ENCODE measurements at regions not wholly inside any gene's neighbourhood (a gene's known extent, or its start where the extent isn't known, plus 50 kb on each side); places are given as distances from the start of the nearest gene placed in this dataset.

- no peak overlapping the region for H3K27ac ChIP-seq (replicated peaks)
Measured at GRCh38 chr12:64976131-64976530, 145.0 kb downstream of the WIF1 start.

DNA sequence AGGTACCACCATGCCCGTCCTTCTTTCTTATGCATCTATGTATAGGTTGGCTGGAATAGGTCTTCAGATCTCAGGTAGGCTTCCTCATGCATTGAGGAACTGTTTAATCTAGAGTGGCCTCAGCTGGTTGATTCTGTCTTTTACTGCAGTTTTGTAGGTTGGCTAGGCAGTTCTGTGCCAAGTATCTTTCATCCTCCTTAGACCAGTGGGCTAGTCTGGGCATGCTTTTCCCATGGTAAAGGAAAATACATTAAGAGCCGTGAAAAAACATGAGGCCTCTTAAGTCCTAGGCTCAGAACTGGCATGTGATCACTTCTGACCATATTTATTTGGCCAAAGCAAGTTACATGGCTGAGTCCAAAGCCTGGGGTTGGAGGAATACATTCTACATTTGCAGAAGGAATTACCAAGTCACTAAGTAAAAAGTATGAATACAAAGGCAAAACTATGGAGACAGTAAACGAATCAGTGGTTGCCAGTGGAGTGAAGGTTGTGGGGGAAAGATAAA, 137.3 kb downstream of the WIF1 start:
- Histone ChIP-seq H3K4me3 (replicated peaks; ENCODE audit: insufficient read depth, low read length) (no peak overlapping the region), H3K27ac (replicated peaks) (no peak overlapping the region), H3K27me3 (ENCODE audit: insufficient read depth, poor library complexity, severe bottlenecking) (no peaks in the 10 kb centered on the region)
- no peak for DNase-seq (ENCODE audit: low read depth in 1 of 2, low spot score in 1 of 2)
- TF ChIP-seq, protein P1, sequence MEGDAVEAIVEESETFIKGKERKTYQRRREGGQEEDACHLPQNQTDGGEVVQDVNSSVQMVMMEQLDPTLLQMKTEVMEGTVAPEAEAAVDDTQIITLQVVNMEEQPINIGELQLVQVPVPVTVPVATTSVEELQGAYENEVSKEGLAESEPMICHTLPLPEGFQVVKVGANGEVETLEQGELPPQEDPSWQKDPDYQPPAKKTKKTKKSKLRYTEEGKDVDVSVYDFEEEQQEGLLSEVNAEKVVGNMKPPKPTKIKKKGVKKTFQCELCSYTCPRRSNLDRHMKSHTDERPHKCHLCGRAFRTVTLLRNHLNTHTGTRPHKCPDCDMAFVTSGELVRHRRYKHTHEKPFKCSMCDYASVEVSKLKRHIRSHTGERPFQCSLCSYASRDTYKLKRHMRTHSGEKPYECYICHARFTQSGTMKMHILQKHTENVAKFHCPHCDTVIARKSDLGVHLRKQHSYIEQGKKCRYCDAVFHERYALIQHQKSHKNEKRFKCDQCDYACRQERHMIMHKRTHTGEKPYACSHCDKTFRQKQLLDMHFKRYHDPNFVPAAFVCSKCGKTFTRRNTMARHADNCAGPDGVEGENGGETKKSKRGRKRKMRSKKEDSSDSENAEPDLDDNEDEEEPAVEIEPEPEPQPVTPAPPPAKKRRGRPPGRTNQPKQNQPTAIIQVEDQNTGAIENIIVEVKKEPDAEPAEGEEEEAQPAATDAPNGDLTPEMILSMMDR (IDR thresholded peaks at IDR 0.05; ENCODE audit: insufficient read depth, low read length) = no peak
- TF ChIP-seq, protein P2, sequence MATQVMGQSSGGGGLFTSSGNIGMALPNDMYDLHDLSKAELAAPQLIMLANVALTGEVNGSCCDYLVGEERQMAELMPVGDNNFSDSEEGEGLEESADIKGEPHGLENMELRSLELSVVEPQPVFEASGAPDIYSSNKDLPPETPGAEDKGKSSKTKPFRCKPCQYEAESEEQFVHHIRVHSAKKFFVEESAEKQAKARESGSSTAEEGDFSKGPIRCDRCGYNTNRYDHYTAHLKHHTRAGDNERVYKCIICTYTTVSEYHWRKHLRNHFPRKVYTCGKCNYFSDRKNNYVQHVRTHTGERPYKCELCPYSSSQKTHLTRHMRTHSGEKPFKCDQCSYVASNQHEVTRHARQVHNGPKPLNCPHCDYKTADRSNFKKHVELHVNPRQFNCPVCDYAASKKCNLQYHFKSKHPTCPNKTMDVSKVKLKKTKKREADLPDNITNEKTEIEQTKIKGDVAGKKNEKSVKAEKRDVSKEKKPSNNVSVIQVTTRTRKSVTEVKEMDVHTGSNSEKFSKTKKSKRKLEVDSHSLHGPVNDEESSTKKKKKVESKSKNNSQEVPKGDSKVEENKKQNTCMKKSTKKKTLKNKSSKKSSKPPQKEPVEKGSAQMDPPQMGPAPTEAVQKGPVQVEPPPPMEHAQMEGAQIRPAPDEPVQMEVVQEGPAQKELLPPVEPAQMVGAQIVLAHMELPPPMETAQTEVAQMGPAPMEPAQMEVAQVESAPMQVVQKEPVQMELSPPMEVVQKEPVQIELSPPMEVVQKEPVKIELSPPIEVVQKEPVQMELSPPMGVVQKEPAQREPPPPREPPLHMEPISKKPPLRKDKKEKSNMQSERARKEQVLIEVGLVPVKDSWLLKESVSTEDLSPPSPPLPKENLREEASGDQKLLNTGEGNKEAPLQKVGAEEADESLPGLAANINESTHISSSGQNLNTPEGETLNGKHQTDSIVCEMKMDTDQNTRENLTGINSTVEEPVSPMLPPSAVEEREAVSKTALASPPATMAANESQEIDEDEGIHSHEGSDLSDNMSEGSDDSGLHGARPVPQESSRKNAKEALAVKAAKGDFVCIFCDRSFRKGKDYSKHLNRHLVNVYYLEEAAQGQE (IDR thresholded peaks at IDR 0.05; ENCODE audit: insufficient replicate concordance, low read depth) = no peak
- TF ChIP-seq GABPA (IDR thresholded peaks at IDR 0.05; ENCODE audit: low read depth) (no peak), POLR2AphosphoS5 (IDR thresholded peaks at IDR 0.05; ENCODE audit: low read depth) (no peak), SPI1 (IDR thresholded peaks at IDR 0.05; ENCODE audit: borderline replicate concordance, low read depth) (no peak)

More at GRCh38 chr12:64976131-64976530, 145.0 kb downstream of the WIF1 start:
- H3K4me3 ChIP-seq (replicated peaks; ENCODE audit: insufficient read depth, low read length) = no peak overlapping the region
- DNase-seq (ENCODE audit: low read depth in 1 of 2, low spot score in 1 of 2) = peak in 1 of 2 experiments; percentile 5
- TF ChIP-seq, protein P1 (IDR thresholded peaks at IDR 0.05; ENCODE audit: insufficient read depth, low read length) = no peak
- peaks cover 6% of the 10 kb centered on the region for H3K27me3 ChIP-seq (ENCODE audit: insufficient read depth, poor library complexity, severe bottlenecking)

- no peak overlapping the region for H3K27ac ChIP-seq (replicated peaks)
- no peak for DNase-seq (ENCODE audit: low read depth in 1 of 2, low spot score in 1 of 2)
- TF ChIP-seq GABPA (IDR thresholded peaks at IDR 0.05; ENCODE audit: low read depth) (no peak), SPI1 (IDR thresholded peaks at IDR 0.05; ENCODE audit: borderline replicate concordance, low read depth) (no peak), POLR2AphosphoS5 (IDR thresholded peaks at IDR 0.05; ENCODE audit: low read depth) (no peak)
- TF ChIP-seq, protein P2 (IDR thresholded peaks at IDR 0.05; ENCODE audit: insufficient replicate concordance, low read depth) = no peak
- TF ChIP-seq, protein P1 (IDR thresholded peaks at IDR 0.05; ENCODE audit: insufficient read depth, low read length) = no peak
- no peak overlapping the region for H3K4me3 ChIP-seq (replicated peaks; ENCODE audit: insufficient read depth, low read length)
- H3K27me3 ChIP-seq (ENCODE audit: insufficient read depth, poor library complexity, severe bottlenecking) = peaks cover 5% of the 10 kb centered on the region
Measured at GRCh38 chr12:64991121-64991611, 129.9 kb downstream of the WIF1 start.

GRCh38 chr12:64992116-64992515, 129.0 kb downstream of the WIF1 start:
- DNase-seq (ENCODE audit: low read depth in 1 of 2, low spot score in 1 of 2) = no peak
- H3K4me3 ChIP-seq (replicated peaks; ENCODE audit: insufficient read depth, low read length) = no peak overlapping the region
- TF ChIP-seq, protein P2 (IDR thresholded peaks at IDR 0.05; ENCODE audit: insufficient replicate concordance, low read depth) = no peak
- TF ChIP-seq, protein P1 (IDR thresholded peaks at IDR 0.05; ENCODE audit: insufficient read depth, low read length) = no peak
- TF ChIP-seq SPI1 (IDR thresholded peaks at IDR 0.05; ENCODE audit: borderline replicate concordance, low read depth) = no peak
- no peak for TF ChIP-seq GABPA (IDR thresholded peaks at IDR 0.05; ENCODE audit: low read depth)
- no peak for TF ChIP-seq POLR2AphosphoS5 (IDR thresholded peaks at IDR 0.05; ENCODE audit: low read depth)
- no peak overlapping the region for H3K27ac ChIP-seq (replicated peaks)
- H3K27me3 ChIP-seq (ENCODE audit: insufficient read depth, poor library complexity, severe bottlenecking) = peaks cover 5% of the 10 kb centered on the region
